Endothelial cell of umbilical vein (primary cell): ENCODE measurements at regions not wholly inside any gene's neighbourhood (a gene's known extent, or its start where the extent isn't known, plus 50 kb on each side); places are given as distances from the start of the nearest gene placed in this dataset.

Source experiments
- EZH2 ChIP-seq: IDR thresholded peaks from 2 replicates; pipeline ENCODE4 v1.6.1; 2012; ENCODE audit warnings: borderline replicate concordance, low read depth, mild to moderate bottlenecking, moderate library complexity, low read length, inconsistent platforms; ENCODE audit not compliant: severe bottlenecking
- MYC ChIP-seq: IDR thresholded peaks from one replicate; pipeline ENCODE4 v1.6.1; 2011; ENCODE audit warnings: mild to moderate bottlenecking, low read depth, low read length
- POLR2AphosphoS5 ChIP-seq: IDR thresholded peaks from 2 replicates; pipeline ENCODE4 v1.6.1; 2012; ENCODE audit warnings: low read depth, mild to moderate bottlenecking, control low read depth, low read length, moderate library complexity; ENCODE audit not compliant: insufficient read depth
- TF ChIP-seq, protein P1 (sequence below): IDR thresholded peaks from 2 replicates; pipeline ENCODE4 v1.6.1; 2011; ENCODE audit not compliant: insufficient read depth, insufficient read length
- TF ChIP-seq, protein P2 (sequence below), 2 donors: IDR thresholded peaks; 1 replicate in 1 of 2; 2 replicates in 1 of 2; pipeline ENCODE4 v1.5.1; 2011; ENCODE audit warnings: low read length in 2 of 2, mild to moderate bottlenecking in 2 of 2, moderate library complexity in 2 of 2, control low read depth in 1 of 2, inconsistent platforms in 1 of 2, low read depth in 1 of 2; ENCODE audit not compliant: insufficient read depth in 1 of 2; ENCODE audit errors: extremely low read depth in 1 of 2

DNA sequence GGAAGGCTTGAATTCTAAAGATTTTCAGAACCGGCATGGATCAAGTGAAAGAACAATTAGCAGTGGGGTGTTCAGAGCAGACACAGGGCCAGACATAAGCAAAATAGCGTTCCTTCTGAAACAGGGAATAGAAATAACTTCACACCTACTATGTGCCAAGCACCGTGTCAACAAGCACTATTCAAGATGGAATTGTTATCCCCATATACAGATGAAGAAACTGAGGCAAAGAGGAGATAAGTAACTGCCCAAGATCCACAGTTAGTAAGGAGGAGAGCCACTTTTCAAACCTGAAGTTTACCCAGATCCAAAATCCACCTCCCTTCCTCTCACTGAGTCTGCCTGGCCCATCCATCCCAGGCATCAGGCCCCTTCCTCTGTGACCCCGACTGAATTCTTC lies 73.6 kb upstream of the PIK3CG start:
- TF ChIP-seq, protein P1, sequence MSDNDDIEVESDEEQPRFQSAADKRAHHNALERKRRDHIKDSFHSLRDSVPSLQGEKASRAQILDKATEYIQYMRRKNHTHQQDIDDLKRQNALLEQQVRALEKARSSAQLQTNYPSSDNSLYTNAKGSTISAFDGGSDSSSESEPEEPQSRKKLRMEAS, result no peak
- TF ChIP-seq EZH2, result no peak
- TF ChIP-seq, protein P2, sequence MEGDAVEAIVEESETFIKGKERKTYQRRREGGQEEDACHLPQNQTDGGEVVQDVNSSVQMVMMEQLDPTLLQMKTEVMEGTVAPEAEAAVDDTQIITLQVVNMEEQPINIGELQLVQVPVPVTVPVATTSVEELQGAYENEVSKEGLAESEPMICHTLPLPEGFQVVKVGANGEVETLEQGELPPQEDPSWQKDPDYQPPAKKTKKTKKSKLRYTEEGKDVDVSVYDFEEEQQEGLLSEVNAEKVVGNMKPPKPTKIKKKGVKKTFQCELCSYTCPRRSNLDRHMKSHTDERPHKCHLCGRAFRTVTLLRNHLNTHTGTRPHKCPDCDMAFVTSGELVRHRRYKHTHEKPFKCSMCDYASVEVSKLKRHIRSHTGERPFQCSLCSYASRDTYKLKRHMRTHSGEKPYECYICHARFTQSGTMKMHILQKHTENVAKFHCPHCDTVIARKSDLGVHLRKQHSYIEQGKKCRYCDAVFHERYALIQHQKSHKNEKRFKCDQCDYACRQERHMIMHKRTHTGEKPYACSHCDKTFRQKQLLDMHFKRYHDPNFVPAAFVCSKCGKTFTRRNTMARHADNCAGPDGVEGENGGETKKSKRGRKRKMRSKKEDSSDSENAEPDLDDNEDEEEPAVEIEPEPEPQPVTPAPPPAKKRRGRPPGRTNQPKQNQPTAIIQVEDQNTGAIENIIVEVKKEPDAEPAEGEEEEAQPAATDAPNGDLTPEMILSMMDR (IDR thresholded peaks at IDR 0.05; ENCODE audit: extremely low read depth in 1 of 2, insufficient read depth in 1 of 2, low read depth in 1 of 2, low read length in 2 of 2), result no peak
- TF ChIP-seq MYC, result no peak
- no peak for TF ChIP-seq POLR2AphosphoS5
